HG02798 (cell line): ENCODE measurements at regions not wholly inside any gene's neighbourhood (a gene's known extent, or its start where the extent isn't known, plus 50 kb on each side); places are given as distances from the start of the nearest gene placed in this dataset.

Experiments used
- ATAC-seq: cut with Tn5 transposase; IDR thresholded peaks from one replicate; pipeline ENCODE4 v1.9.1; 2021; ENCODE audit warnings: mild to moderate bottlenecking; ENCODE audit not compliant: unreplicated experiment, poor library complexity

- no peak for ATAC-seq
Measured at GRCh38 chr10:43986374-43986773, 337.7 kb upstream of the ZNF32 start.

DNA sequence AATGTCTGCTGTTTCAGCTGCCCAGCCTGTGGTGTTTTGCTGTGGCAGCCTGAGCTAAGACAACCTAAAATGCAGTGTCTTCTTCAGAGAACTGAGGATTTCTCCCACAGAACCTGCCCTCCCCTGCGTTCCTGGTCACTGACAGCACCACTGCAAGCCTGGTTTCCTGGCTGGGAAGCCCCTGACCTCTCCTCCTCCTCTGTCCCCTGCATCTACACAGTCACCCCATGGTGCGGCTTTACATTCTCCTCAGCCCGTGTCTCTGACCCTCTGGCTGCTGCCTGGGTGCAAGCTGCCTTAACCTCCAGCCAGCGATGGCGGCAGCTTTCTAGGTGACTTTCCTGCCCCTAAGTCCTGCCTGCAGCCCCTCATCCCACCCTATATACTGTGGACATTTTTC, 337.3 kb upstream of the ZNF32 start:
- no peak for ATAC-seq

GRCh38 chr10:43983856-43984271, 335.2 kb upstream of the ZNF32 start:
- ATAC-seq, result no peak

DNA sequence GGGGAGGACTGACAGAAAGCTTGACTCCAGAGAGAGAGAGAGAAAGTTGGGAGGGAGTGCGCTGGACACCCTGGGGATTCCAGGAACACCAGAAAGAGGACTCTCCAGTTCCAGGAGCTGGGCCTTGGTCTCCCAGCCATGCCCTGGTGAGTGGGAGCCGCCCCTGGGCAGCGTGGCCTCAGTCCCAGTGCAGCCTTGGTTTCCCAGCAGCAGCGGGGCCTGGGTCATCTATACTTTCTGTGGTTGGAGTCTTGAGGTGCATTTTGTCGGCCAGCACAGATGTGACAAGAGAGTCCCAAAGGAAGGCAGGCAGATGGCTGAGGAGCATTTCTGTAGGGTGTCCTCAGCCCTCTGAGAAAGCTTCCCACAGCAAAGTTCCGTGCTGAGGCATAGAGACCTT, 334.7 kb upstream of the ZNF32 start:
- no peak for ATAC-seq

- no peak for ATAC-seq
Measured at GRCh38 chr10:43982250-43982649, 333.6 kb upstream of the ZNF32 start.

DNA sequence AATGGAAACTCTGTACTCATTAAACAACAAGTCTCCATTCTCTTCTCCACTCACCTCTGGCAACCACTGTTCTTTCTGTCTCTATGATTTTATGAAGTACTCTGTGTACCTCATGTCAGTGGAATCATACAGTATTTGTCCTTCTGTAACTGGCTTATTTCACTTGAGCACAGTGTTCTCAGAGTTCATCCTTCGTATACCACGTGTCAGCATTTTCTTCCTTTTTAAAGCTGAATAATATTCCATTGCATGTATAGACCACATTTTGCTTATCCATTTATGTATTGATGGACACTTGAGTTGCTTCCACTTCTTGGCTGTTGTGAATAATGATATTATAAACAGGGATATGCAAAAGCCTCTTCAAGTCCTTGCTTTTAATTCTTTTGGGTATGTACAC, 333.0 kb upstream of the ZNF32 start:
- ATAC-seq, result no peak

- ATAC-seq, result no peak
Measured at GRCh38 chr10:43981232-43981631, 332.6 kb upstream of the ZNF32 start.

DNA sequence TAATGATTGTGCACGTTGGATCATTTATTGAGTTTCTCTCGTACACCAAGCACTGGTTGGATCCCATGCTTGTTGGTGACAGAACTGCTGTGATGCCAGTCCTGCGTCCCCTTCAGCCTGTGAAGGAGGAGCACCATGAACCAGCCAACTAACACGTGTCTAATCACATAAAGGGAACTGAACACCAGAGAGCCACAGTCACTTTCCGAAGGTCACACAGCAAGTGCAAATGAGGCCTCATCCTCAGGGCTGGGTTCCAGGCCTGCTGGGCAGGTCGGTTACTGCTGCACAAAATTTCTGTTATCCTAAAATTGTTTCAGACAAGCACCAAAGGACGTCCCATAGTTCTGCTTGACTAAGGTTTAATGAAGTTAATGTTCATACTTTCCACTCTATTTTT, 332.0 kb upstream of the ZNF32 start:
- ATAC-seq, result no peak

DNA sequence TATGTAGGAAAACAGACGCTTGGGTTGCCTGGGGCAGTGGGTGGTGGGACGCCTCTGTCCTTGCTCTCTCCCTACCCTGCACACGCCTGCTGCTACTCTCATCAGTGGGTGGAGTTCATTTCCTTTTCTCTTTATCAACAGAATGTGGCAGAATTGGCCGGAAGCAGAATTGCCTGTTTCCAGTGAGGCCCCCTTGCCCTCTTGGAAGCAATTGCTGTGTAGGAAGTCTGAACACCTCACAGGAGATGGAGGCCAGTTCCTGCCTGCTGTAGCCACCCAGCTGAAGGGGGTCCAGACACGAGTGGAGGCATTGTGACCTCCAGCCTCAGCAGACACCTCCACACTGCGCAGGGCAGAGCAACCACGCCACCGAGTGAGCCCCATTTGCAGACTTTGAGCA, 331.6 kb upstream of the ZNF32 start:
- ATAC-seq, result no peak

DNA sequence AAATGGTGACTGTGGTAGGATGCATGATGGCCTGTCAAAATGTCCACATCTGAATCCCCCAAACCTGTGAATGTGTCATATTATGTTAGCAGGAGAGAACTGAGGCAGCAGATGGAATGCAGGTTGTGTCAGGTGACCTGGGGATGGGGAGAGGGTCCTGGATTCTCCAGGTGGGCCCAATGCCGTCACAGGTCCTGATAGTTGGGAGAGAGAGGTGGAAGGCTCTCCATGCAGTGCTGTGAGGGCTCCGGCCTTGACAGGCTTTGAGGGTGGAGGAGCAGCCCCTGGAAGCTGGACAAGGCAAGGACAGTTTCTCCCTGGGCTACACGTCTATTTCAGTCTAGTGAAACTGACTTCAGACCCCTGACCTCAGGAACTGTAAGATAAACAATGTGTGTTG, 330.9 kb upstream of the ZNF32 start:
- no peak for ATAC-seq

- no peak for ATAC-seq
Measured at GRCh38 chr10:43978936-43979335, 330.3 kb upstream of the ZNF32 start.

- no peak for ATAC-seq
Measured at GRCh38 chr10:43978091-43978490, 329.4 kb upstream of the ZNF32 start.

DNA sequence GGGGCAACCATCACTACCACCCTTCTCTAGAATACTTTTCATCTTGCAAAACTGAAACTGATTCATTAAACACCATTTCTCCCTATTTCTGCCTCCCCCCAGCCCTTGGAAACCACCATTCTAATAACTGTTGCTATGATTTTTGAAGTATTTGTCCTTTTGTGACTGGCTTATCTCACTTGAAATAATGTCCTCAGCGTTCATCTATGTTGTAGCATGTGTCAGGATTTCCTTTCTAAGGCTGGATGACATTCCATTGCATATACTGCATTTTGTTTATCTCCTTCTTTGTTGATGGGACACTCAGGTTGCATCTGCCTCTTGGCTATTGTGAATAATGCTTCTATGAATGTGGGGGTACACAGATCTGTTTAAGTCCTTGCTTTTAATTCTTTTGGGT, 327.6 kb upstream of the ZNF32 start:
- ATAC-seq, result no peak

GRCh38 chr10:43973801-43974200, 325.1 kb upstream of the ZNF32 start:
- no peak for ATAC-seq

GRCh38 chr10:43972976-43973647, 324.4 kb upstream of the ZNF32 start:
- no peak for ATAC-seq

GRCh38 chr10:43971981-43972380, 323.3 kb upstream of the ZNF32 start:
- ATAC-seq, result no peak

DNA sequence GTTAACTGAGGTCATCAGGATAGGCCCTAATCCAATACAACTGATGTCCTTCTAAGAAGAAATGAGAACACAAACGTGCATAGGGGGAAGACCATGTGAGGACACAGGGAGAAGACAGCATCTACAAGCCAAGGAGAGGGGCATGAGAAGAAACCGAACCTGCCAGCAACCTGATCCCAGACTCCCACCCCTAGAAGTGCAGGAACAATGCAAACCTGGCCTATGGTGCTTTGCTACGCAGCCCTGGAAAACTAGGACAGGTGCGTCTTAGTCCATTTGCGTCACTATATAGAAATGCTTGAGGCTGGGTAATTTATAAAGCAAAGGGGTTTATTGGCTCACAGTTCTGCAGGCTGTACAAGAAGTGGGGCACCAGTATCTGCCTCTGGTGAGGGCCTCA, 322.6 kb upstream of the ZNF32 start:
- ATAC-seq, result no peak

- no peak for ATAC-seq
Measured at GRCh38 chr10:43970717-43971116, 322.0 kb upstream of the ZNF32 start.

GRCh38 chr10:43970018-43970698, 321.5 kb upstream of the ZNF32 start:
- no peak for ATAC-seq

DNA sequence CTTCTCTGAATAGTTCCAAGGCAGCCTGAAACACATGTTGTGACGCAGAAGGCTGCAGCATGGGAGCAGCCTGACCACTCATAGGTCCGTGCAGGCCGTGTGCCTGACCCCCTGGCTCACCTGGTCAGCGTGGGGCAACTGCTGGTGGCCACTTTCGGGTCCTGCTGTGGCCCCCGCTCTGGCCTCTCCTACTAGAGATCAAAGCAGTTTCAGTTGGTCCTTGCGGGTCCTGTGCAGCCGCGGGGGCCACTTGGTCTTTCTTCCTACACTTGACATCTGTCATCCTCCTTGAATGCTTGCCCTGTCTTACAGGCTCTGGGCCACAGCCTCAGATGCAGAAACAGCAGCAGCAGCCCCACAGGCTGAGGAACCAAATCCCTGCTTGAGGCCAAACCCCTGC, 320.8 kb upstream of the ZNF32 start:
- no peak for ATAC-seq

- ATAC-seq, result no peak
Measured at GRCh38 chr10:43968961-43969360, 320.3 kb upstream of the ZNF32 start.

- ATAC-seq, result no peak
Measured at GRCh38 chr10:43968076-43968475, 319.4 kb upstream of the ZNF32 start.
